CD4-positive, CD25-positive, alpha-beta regulatory T cell (primary cell): ENCODE measurements at regions not wholly inside any gene's neighbourhood (a gene's known extent, or its start where the extent isn't known, plus 50 kb on each side); places are given as distances from the start of the nearest gene placed in this dataset.

Source experiments
- ATAC-seq, 2 donors: fragments of 150-1000 bp; cut with Tn5 transposase; one replicate each; pipeline ENCODE4 v1.10.0; 2021; ENCODE audit warnings: low read depth in 2 of 2, moderate number of reproducible peaks in 2 of 2, moderate library complexity in 1 of 2
- DNase-seq, 3 donors: peaks; one replicate each; pipeline versions ENCODE4 v3.0.0 to v3.0.0-alpha.2; 2012 to 2022; ENCODE audit warnings: mixed read lengths in 1 of 3
- H3K27ac ChIP-seq: one replicate; pipeline ENCODE4 v1.7.0; 2013; ENCODE audit warnings: mild to moderate bottlenecking, low read length; ENCODE audit not compliant: insufficient read depth, poor library complexity, severe bottlenecking
- H3K27me3 ChIP-seq: one replicate; pipeline ENCODE4 v1.7.0; 2013; ENCODE audit warnings: low read length; ENCODE audit not compliant: control insufficient read depth, insufficient read depth
- H3K36me3 ChIP-seq: one replicate; pipeline ENCODE4 v1.7.0; 2013; ENCODE audit warnings: mild to moderate bottlenecking, low read length, moderate library complexity; ENCODE audit not compliant: control insufficient read depth, insufficient read depth
- H3K4me1 ChIP-seq: 2 replicates; pipeline ENCODE4 v1.7.0; 2013; ENCODE audit warnings: mild to moderate bottlenecking, low read length; ENCODE audit not compliant: insufficient read depth, control insufficient read depth, poor library complexity, severe bottlenecking
- H3K4me3 ChIP-seq: one replicate; pipeline ENCODE4 v1.7.0; 2013; ENCODE audit warnings: low read depth, mild to moderate bottlenecking, low read length, moderate library complexity
- H3K9me3 ChIP-seq, 2 experiments: 1 replicate in 1 of 2; 2 replicates in 1 of 2; pipeline ENCODE4 v1.7.0; 2013; ENCODE audit warnings: low read length in 2 of 2, mild to moderate bottlenecking in 1 of 2, moderate library complexity in 1 of 2; ENCODE audit not compliant: control insufficient read depth in 2 of 2
- H3K27ac Mint-ChIP-seq, 3 donors: one replicate each; pipeline ENCODE4 v1.8.0; 2020 to 2022; ENCODE audit warnings: mild to moderate bottlenecking in 3 of 3, mixed read lengths in 3 of 3, moderate library complexity in 2 of 3
- H3K27me3 Mint-ChIP-seq: one replicate; pipeline ENCODE4 v1.8.0; 2022; ENCODE audit warnings: mild to moderate bottlenecking, mixed read lengths
- H3K36me3 Mint-ChIP-seq: one replicate; pipeline ENCODE4 v1.8.0; 2020; ENCODE audit warnings: mixed read lengths
- H3K4me1 Mint-ChIP-seq, 4 donors: one replicate each; pipeline ENCODE4 v1.8.0; 2020 to 2022; ENCODE audit warnings: mixed read lengths in 4 of 4, mild to moderate bottlenecking in 1 of 4
- H3K4me3 Mint-ChIP-seq, 4 donors: one replicate each; pipeline ENCODE4 v1.8.0; 2020 to 2022; ENCODE audit warnings: mild to moderate bottlenecking in 4 of 4, mixed read lengths in 4 of 4, moderate library complexity in 3 of 4
- H3K9me3 Mint-ChIP-seq, 7 donors: one replicate each; pipeline ENCODE4 v1.8.0; 2020 to 2022; ENCODE audit warnings: mixed read lengths in 7 of 7, mild to moderate bottlenecking in 3 of 7, moderate library complexity in 2 of 7

- Histone ChIP-seq H3K27ac (no peak overlapping the region), H3K27me3 (peaks cover 2% of the 10 kb centered on the region), H3K4me3 (no peak overlapping the region), H3K9me3 (no peaks in the 10 kb centered on the region), H3K36me3 (no peaks in the 10 kb centered on the region), H3K4me1 (no peaks in the 10 kb centered on the region)
- no peak for DNase-seq
- Mint-ChIP-seq H3K36me3 (no peaks in the 10 kb centered on the region), H3K27me3 (peaks cover 32% of the 10 kb centered on the region), H3K4me1 (no peaks in the 10 kb centered on the region), H3K27ac (no peak overlapping the region), H3K4me3 (no peak overlapping the region), H3K9me3 (no peaks in the 10 kb centered on the region)
- no peak for ATAC-seq
Observed at GRCh38 chr7:26954951-26955350, 90.6 kb upstream of the SKAP2 start.

- no peak for DNase-seq
- Mint-ChIP-seq H3K4me3 (no peak overlapping the region), H3K4me1 (no peaks in the 10 kb centered on the region), H3K36me3 (no peaks in the 10 kb centered on the region), H3K27ac (no peak overlapping the region), H3K9me3 (no peaks in the 10 kb centered on the region), H3K27me3 (peaks cover 28% of the 10 kb centered on the region)
- no peaks in the 10 kb centered on the region for H3K9me3 ChIP-seq
- H3K4me1 ChIP-seq = no peaks in the 10 kb centered on the region
- no peak overlapping the region for H3K27ac ChIP-seq
- H3K36me3 ChIP-seq = no peaks in the 10 kb centered on the region
- no peak for ATAC-seq
- H3K4me3 ChIP-seq = no peak overlapping the region
- peaks cover 2% of the 10 kb centered on the region for H3K27me3 ChIP-seq
Observed at GRCh38 chr7:26951407-26951950, 87.1 kb upstream of the SKAP2 start.

GRCh38 chr7:26950889-26951288 lies 86.5 kb upstream of the SKAP2 start:
- Histone ChIP-seq H3K27ac (no peak overlapping the region), H3K4me3 (no peak overlapping the region), H3K4me1 (no peaks in the 10 kb centered on the region), H3K36me3 (no peaks in the 10 kb centered on the region), H3K27me3 (peaks cover 2% of the 10 kb centered on the region), H3K9me3 (no peaks in the 10 kb centered on the region)
- H3K9me3 Mint-ChIP-seq = no peaks in the 10 kb centered on the region
- no peak overlapping the region for H3K27ac Mint-ChIP-seq
- H3K27me3 Mint-ChIP-seq = peaks cover 24% of the 10 kb centered on the region
- no peak overlapping the region for H3K4me3 Mint-ChIP-seq
- DNase-seq (no peak), ATAC-seq (no peak)
- H3K36me3 Mint-ChIP-seq = no peaks in the 10 kb centered on the region
- H3K4me1 Mint-ChIP-seq = no peaks in the 10 kb centered on the region

GRCh38 chr7:26949319-26949718 lies 84.9 kb upstream of the SKAP2 start:
- no peaks in the 10 kb centered on the region for H3K9me3 Mint-ChIP-seq
- ATAC-seq (no peak), DNase-seq (no peak)

GRCh38 chr7:26948617-26949118 lies 84.3 kb upstream of the SKAP2 start:
- no peak overlapping the region for H3K27ac ChIP-seq
- no peak for ATAC-seq
- H3K9me3 Mint-ChIP-seq = no peaks in the 10 kb centered on the region
- no peaks in the 10 kb centered on the region for H3K9me3 ChIP-seq
- no peaks in the 10 kb centered on the region for H3K4me1 Mint-ChIP-seq
- no peak overlapping the region for H3K4me3 Mint-ChIP-seq
- no peak overlapping the region for H3K27ac Mint-ChIP-seq
- no peaks in the 10 kb centered on the region for H3K36me3 Mint-ChIP-seq
- peaks cover 23% of the 10 kb centered on the region for H3K27me3 Mint-ChIP-seq
- peaks cover 6% of the 10 kb centered on the region for H3K27me3 ChIP-seq
- no peak for DNase-seq
- no peaks in the 10 kb centered on the region for H3K4me1 ChIP-seq
- no peak overlapping the region for H3K4me3 ChIP-seq
- H3K36me3 ChIP-seq = no peaks in the 10 kb centered on the region

More at GRCh38 chr7:26949319-26949718, 84.9 kb upstream of the SKAP2 start:
- Histone ChIP-seq H3K27me3 (peaks cover 6% of the 10 kb centered on the region), H3K27ac (no peak overlapping the region), H3K4me1 (no peaks in the 10 kb centered on the region), H3K36me3 (no peaks in the 10 kb centered on the region), H3K4me3 (no peak overlapping the region), H3K9me3 (no peaks in the 10 kb centered on the region)
- no peaks in the 10 kb centered on the region for H3K36me3 Mint-ChIP-seq
- no peak overlapping the region for H3K4me3 Mint-ChIP-seq
- no peak overlapping the region for H3K27ac Mint-ChIP-seq
- H3K4me1 Mint-ChIP-seq = no peaks in the 10 kb centered on the region
- peaks cover 21% of the 10 kb centered on the region for H3K27me3 Mint-ChIP-seq

- no peaks in the 10 kb centered on the region for H3K4me1 Mint-ChIP-seq
- no peak for ATAC-seq
- Histone ChIP-seq H3K27me3 (peaks cover 7% of the 10 kb centered on the region), H3K36me3 (no peaks in the 10 kb centered on the region), H3K27ac (no peak overlapping the region), H3K4me3 (no peak overlapping the region), H3K4me1 (no peaks in the 10 kb centered on the region), H3K9me3 (no peaks in the 10 kb centered on the region)
- no peaks in the 10 kb centered on the region for H3K36me3 Mint-ChIP-seq
- peaks cover 7% of the 10 kb centered on the region for H3K27me3 Mint-ChIP-seq
- DNase-seq = no peak
- H3K9me3 Mint-ChIP-seq = peaks cover 0 to 2% (median 0%) of the 10 kb centered on the region in 7 donors
- H3K27ac Mint-ChIP-seq = no peak overlapping the region
- no peak overlapping the region for H3K4me3 Mint-ChIP-seq
Observed at GRCh38 chr7:26944501-26945358, 80.3 kb upstream of the SKAP2 start.

GRCh38 chr7:26937939-26938623 lies 73.7 kb upstream of the SKAP2 start:
- DNase-seq (no peak), ATAC-seq (no peak)
- Mint-ChIP-seq H3K9me3 (peaks cover 0 to 8% (median 0%) of the 10 kb centered on the region in 7 donors), H3K36me3 (no peaks in the 10 kb centered on the region), H3K4me1 (no peaks in the 10 kb centered on the region), H3K27ac (no peak overlapping the region), H3K27me3 (no peaks in the 10 kb centered on the region), H3K4me3 (no peak overlapping the region)
- H3K27me3 ChIP-seq = peaks cover 2% of the 10 kb centered on the region
- H3K27ac ChIP-seq = no peak overlapping the region
- no peaks in the 10 kb centered on the region for H3K9me3 ChIP-seq
- H3K4me3 ChIP-seq = no peak overlapping the region
- no peaks in the 10 kb centered on the region for H3K4me1 ChIP-seq
- no peaks in the 10 kb centered on the region for H3K36me3 ChIP-seq
